Chondrocyte (in vitro differentiated cells): ENCODE measurements at regions not wholly inside any gene's neighbourhood (a gene's known extent, or its start where the extent isn't known, plus 50 kb on each side); places are given as distances from the start of the nearest gene placed in this dataset.

ENCODE experiments used
- DNase-seq: peaks from one replicate; pipeline ENCODE4 v3.0.0; 2021; ENCODE audit warnings: mixed read lengths, low spot score
- H3K27ac Mint-ChIP-seq: one replicate; pipeline ENCODE4 v1.8.0; 2021; ENCODE audit warnings: mild to moderate bottlenecking, moderate library complexity, mixed read lengths; ENCODE audit not compliant: unreplicated experiment
- H3K27me3 Mint-ChIP-seq: 2 replicates; pipeline ENCODE4 v1.8.0; 2021; ENCODE audit warnings: low read depth, mixed read lengths
- H3K36me3 Mint-ChIP-seq: 2 replicates; pipeline ENCODE4 v1.8.0; 2021; ENCODE audit warnings: low read depth, mixed read lengths
- H3K4me1 Mint-ChIP-seq: 2 replicates; pipeline ENCODE4 v1.8.0; 2021; ENCODE audit warnings: low read depth, mild to moderate bottlenecking, mixed read lengths
- H3K4me3 Mint-ChIP-seq: one replicate; pipeline ENCODE4 v1.8.0; 2021; ENCODE audit warnings: mild to moderate bottlenecking, moderate library complexity, mixed read lengths; ENCODE audit not compliant: unreplicated experiment
- H3K9me3 Mint-ChIP-seq: 2 replicates; pipeline ENCODE4 v1.8.0; 2021; ENCODE audit warnings: low read depth, mixed read lengths
- CTCF ChIP-seq: fragments of 200-600 bp; sonication (generic); IDR thresholded peaks from 2 replicates; pipeline ENCODE4 v1.5.0; 2021; ENCODE audit warnings: antibody characterized with exemption, mild to moderate bottlenecking, moderate library complexity

DNA sequence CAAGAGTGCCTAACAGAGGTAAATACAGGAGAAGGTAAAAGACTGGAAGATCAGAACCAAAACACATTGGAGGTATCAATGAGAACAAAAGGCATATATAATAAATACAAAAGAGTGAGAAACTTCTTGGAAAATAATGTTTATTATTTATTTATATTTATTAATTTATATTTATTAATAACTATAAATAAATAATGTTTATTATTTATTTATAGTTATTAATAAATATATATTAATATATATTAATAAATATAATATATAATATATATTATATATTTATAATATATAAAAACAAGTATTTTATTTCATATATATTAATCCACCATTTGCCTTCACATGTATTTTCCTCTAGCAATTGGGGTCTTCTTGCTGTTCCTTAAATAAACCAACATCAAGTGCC lies 391.9 kb downstream of the GPATCH2 start:
- peaks cover 3% of the 10 kb centered on the region for H3K9me3 Mint-ChIP-seq
- peaks cover 19% of the 10 kb centered on the region for H3K27me3 Mint-ChIP-seq
- no peak overlapping the region for H3K27ac Mint-ChIP-seq
- DNase-seq: no peak
- H3K4me1 Mint-ChIP-seq: no peaks in the 10 kb centered on the region
- no peak for TF ChIP-seq CTCF
- no peak overlapping the region for H3K4me3 Mint-ChIP-seq
- H3K36me3 Mint-ChIP-seq: no peaks in the 10 kb centered on the region

DNA sequence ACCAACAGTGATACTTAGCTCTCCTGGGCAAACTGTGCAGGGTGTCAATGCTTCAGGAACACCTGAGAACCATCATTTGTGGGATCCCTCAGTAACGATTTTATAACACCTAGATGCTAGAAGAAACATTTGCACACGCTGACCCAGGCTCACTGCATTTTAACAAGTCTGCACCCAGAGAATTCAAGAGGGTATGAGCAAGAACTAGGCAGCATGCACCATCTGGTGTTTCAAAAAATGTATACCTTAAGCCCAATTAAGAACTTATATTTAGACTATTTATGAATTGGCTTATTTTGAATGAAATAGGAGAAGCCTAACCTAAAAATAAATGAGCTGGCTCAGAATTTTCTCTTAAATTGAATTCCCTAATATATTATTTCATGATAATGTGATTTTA lies 400.5 kb downstream of the GPATCH2 start:
- Mint-ChIP-seq H3K9me3 (no peaks in the 10 kb centered on the region), H3K27me3 (no peaks in the 10 kb centered on the region), H3K36me3 (no peaks in the 10 kb centered on the region), H3K4me3 (no peak overlapping the region), H3K27ac (no peak overlapping the region), H3K4me1 (no peaks in the 10 kb centered on the region)
- TF ChIP-seq CTCF: no peak
- no peak for DNase-seq

DNA sequence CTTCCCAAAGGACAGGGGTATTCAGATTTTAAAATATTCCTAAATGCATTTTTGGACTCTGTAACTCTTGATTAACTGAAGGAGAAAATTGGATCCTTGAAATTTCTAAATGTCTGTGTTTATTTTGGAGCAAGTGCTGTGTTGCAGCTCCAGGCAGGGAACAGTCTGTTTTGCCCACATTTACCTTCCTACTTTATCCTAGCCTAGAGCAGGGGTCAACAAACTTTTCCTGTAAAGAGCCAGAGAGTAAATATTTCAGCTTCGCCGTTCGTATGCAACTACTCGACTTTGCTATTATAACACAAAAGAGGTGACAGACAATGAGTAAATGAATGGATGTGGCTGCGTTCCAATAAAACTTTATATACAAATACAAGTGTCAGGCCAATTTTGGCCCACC lies 402.2 kb downstream of the GPATCH2 start:
- no peak for TF ChIP-seq CTCF

GRCh38 chr1:217224201-217224600 lies 406.7 kb downstream of the GPATCH2 start:
- no peaks in the 10 kb centered on the region for H3K4me1 Mint-ChIP-seq
- H3K27ac Mint-ChIP-seq: no peak overlapping the region
- H3K27me3 Mint-ChIP-seq: no peaks in the 10 kb centered on the region
- no peaks in the 10 kb centered on the region for H3K36me3 Mint-ChIP-seq
- no peak for TF ChIP-seq CTCF
- H3K9me3 Mint-ChIP-seq: no peaks in the 10 kb centered on the region
- H3K4me3 Mint-ChIP-seq: no peak overlapping the region
- DNase-seq: no peak

More for the DNA sequence above, 402.2 kb downstream of the GPATCH2 start:
- H3K27ac Mint-ChIP-seq: no peak overlapping the region
- no peak for DNase-seq
- H3K9me3 Mint-ChIP-seq: no peaks in the 10 kb centered on the region
- H3K4me3 Mint-ChIP-seq: no peak overlapping the region
- H3K36me3 Mint-ChIP-seq: no peaks in the 10 kb centered on the region
- no peaks in the 10 kb centered on the region for H3K4me1 Mint-ChIP-seq
- no peaks in the 10 kb centered on the region for H3K27me3 Mint-ChIP-seq

DNA sequence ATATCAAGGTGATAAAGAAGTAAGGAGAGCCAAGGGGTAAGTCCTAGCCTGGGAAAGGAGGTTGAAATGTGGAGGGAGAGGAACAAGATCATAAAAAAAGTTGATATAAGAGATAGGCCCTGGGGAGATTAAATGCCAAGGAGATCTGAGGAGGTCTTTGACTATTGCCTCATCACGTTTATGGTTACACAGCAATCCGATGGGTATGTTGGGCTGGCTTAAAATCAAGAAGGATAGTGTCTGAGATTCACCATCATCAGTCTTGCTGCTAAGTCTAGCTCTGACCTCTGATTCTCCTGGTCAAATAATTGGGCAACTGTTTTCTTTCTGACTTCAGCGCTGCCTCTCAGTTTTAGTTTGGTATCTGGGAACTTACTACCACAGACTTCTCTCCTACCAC lies 416.3 kb downstream of the GPATCH2 start:
- no peak overlapping the region for H3K27ac Mint-ChIP-seq
- no peaks in the 10 kb centered on the region for H3K4me1 Mint-ChIP-seq
- DNase-seq: no peak
- H3K27me3 Mint-ChIP-seq: no peaks in the 10 kb centered on the region
- H3K4me3 Mint-ChIP-seq: no peak overlapping the region
- TF ChIP-seq CTCF: no peak
- no peaks in the 10 kb centered on the region for H3K36me3 Mint-ChIP-seq
- peaks cover 2% of the 10 kb centered on the region for H3K9me3 Mint-ChIP-seq
